Activated CD4-positive, alpha-beta memory T cell treated with anti-CD3 and anti-CD28 coated beads for 36 hours (primary cell): ENCODE measurements at regions not wholly inside any gene's neighbourhood (a gene's known extent, or its start where the extent isn't known, plus 50 kb on each side); places are given as distances from the start of the nearest gene placed in this dataset.

Experiments
- CTCF ChIA-PET: fragments of 350-600 bp; sonication (Branson Sonifier 250); formaldehyde crosslinking; loops from one replicate; lab custom pipeline; 2021; ENCODE audit warnings: antibody characterized with exemption, inconsistent platforms; lab: Charles Lee
- POLR2A ChIA-PET: fragments of 350-600 bp; sonication (Branson Sonifier 250); formaldehyde crosslinking; loops from one replicate; lab custom pipeline; 2021; ENCODE audit warnings: antibody characterized with exemption; lab: Charles Lee
- DNase-seq: peaks from one replicate; pipeline ENCODE4 v3.0.0-alpha.2; 2020
- H3K27ac Mint-ChIP-seq: one replicate; pipeline ENCODE4 v1.8.0; 2021; ENCODE audit warnings: mixed read lengths
- H3K27me3 Mint-ChIP-seq: one replicate; pipeline ENCODE4 v1.8.0; 2021; ENCODE audit warnings: mixed read lengths
- H3K36me3 Mint-ChIP-seq: one replicate; pipeline ENCODE4 v1.8.0; 2021; ENCODE audit warnings: mixed read lengths
- H3K4me1 Mint-ChIP-seq: one replicate; pipeline ENCODE4 v1.8.0; 2021; ENCODE audit warnings: low read depth, mixed read lengths
- H3K4me3 Mint-ChIP-seq: one replicate; pipeline ENCODE4 v1.8.0; 2021; ENCODE audit warnings: mild to moderate bottlenecking, mixed read lengths
- H3K9me3 Mint-ChIP-seq: one replicate; pipeline ENCODE4 v1.8.0; 2021; ENCODE audit warnings: mixed read lengths
- intact Hi-C: fragments of 100-400 bp; cut with micrococcal nuclease; formaldehyde crosslinking; loops from one replicate; pipeline ENCODE4 v1.15.1; 2023

GRCh38 chr2:180630756-180631155 is 349.6 kb upstream of the UBE2E3 start:
- POLR2A ChIA-PET, result no interaction called here
- Mint-ChIP-seq H3K9me3 (no peaks in the 10 kb centered on the region), H3K27ac (no peak overlapping the region), H3K4me1 (no peaks in the 10 kb centered on the region), H3K4me3 (no peak overlapping the region), H3K36me3 (no peaks in the 10 kb centered on the region), H3K27me3 (no peaks in the 10 kb centered on the region)
- intact Hi-C loops, result no loop called here
- no peak for DNase-seq
- CTCF ChIA-PET, result no interaction called here

- H3K9me3 Mint-ChIP-seq, result peaks cover 2% of the 10 kb centered on the region
- no peak for DNase-seq
- H3K4me3 Mint-ChIP-seq, result no peak overlapping the region
- no peak overlapping the region for H3K27ac Mint-ChIP-seq
- ChIA-PET POLR2A (no interaction called here), CTCF (no interaction called here)
- no peaks in the 10 kb centered on the region for H3K36me3 Mint-ChIP-seq
- no peaks in the 10 kb centered on the region for H3K4me1 Mint-ChIP-seq
- intact Hi-C loops, result no loop called here
- peaks cover 1% of the 10 kb centered on the region for H3K27me3 Mint-ChIP-seq
These were observed 355.2 kb upstream of the UBE2E3 start for GRCh38 chr2:180625006-180625844.

- ChIA-PET CTCF (no interaction called here), POLR2A (no interaction called here)
- H3K27ac Mint-ChIP-seq, result no peak overlapping the region
- no peaks in the 10 kb centered on the region for H3K4me1 Mint-ChIP-seq
- intact Hi-C loops, result no loop called here
- H3K36me3 Mint-ChIP-seq, result no peaks in the 10 kb centered on the region
- no peak overlapping the region for H3K4me3 Mint-ChIP-seq
- peaks cover 2% of the 10 kb centered on the region for H3K9me3 Mint-ChIP-seq
- no peak for DNase-seq
- peaks cover 1% of the 10 kb centered on the region for H3K27me3 Mint-ChIP-seq
These were observed 358.2 kb upstream of the UBE2E3 start for GRCh38 chr2:180621941-180622918.

GRCh38 chr2:180621366-180621765 is 359.0 kb upstream of the UBE2E3 start:
- intact Hi-C loops, result no loop called here
- POLR2A ChIA-PET, result no interaction called here
- peaks cover 2% of the 10 kb centered on the region for H3K9me3 Mint-ChIP-seq
- peaks cover 1% of the 10 kb centered on the region for H3K27me3 Mint-ChIP-seq
- DNase-seq, result no peak
- no peak overlapping the region for H3K4me3 Mint-ChIP-seq
- H3K27ac Mint-ChIP-seq, result no peak overlapping the region
- H3K36me3 Mint-ChIP-seq, result no peaks in the 10 kb centered on the region
- CTCF ChIA-PET, result no interaction called here
- H3K4me1 Mint-ChIP-seq, result no peaks in the 10 kb centered on the region

GRCh38 chr2:180618570-180618969 is 361.8 kb upstream of the UBE2E3 start:
- Mint-ChIP-seq H3K4me1 (no peaks in the 10 kb centered on the region), H3K9me3 (peaks cover 2% of the 10 kb centered on the region), H3K27ac (no peak overlapping the region), H3K36me3 (no peaks in the 10 kb centered on the region), H3K27me3 (no peaks in the 10 kb centered on the region), H3K4me3 (no peak overlapping the region)
- ChIA-PET POLR2A (no interaction called here), CTCF (no interaction called here)
- intact Hi-C loops, result no loop called here
- DNase-seq, result no peak

GRCh38 chr2:180614776-180615175 is 365.6 kb upstream of the UBE2E3 start:
- Mint-ChIP-seq H3K27me3 (no peaks in the 10 kb centered on the region), H3K9me3 (no peaks in the 10 kb centered on the region), H3K36me3 (no peaks in the 10 kb centered on the region), H3K4me1 (no peaks in the 10 kb centered on the region), H3K4me3 (no peak overlapping the region), H3K27ac (no peak overlapping the region)
- POLR2A ChIA-PET, result no interaction called here
- DNase-seq, result no peak
- CTCF ChIA-PET, result no interaction called here
- intact Hi-C loops, result no loop called here

GRCh38 chr2:180609626-180610340 is 370.6 kb upstream of the UBE2E3 start:
- Mint-ChIP-seq H3K36me3 (no peaks in the 10 kb centered on the region), H3K27ac (no peak overlapping the region), H3K27me3 (no peaks in the 10 kb centered on the region), H3K4me3 (no peak overlapping the region), H3K4me1 (no peaks in the 10 kb centered on the region), H3K9me3 (no peaks in the 10 kb centered on the region)
- DNase-seq, result no peak
- CTCF ChIA-PET, result interaction anchor here (0.6 kb wide), 1 partner anchor 179 kb away, joined by 4 read pairs; no protein-coding TSS in a partner anchor
- POLR2A ChIA-PET, result no interaction called here
- intact Hi-C loops, result no loop called here

- no peaks in the 10 kb centered on the region for H3K4me1 Mint-ChIP-seq
- POLR2A ChIA-PET, result no interaction called here
- no peaks in the 10 kb centered on the region for H3K36me3 Mint-ChIP-seq
- CTCF ChIA-PET, result interaction anchor here (1.0 to 1.3 kb wide), 2 partner anchors 451 to 482 kb away, joined by 3 read pairs; no protein-coding TSS in a partner anchor
- H3K27me3 Mint-ChIP-seq, result no peaks in the 10 kb centered on the region
- no peak overlapping the region for H3K4me3 Mint-ChIP-seq
- intact Hi-C loops, result no loop called here
- no peak for DNase-seq
- H3K9me3 Mint-ChIP-seq, result no peaks in the 10 kb centered on the region
- H3K27ac Mint-ChIP-seq, result no peak overlapping the region
These were observed 372.8 kb upstream of the UBE2E3 start for GRCh38 chr2:180607514-180608049.

GRCh38 chr2:180604077-180604476 is 376.3 kb upstream of the UBE2E3 start:
- no peaks in the 10 kb centered on the region for H3K36me3 Mint-ChIP-seq
- H3K9me3 Mint-ChIP-seq, result no peaks in the 10 kb centered on the region
- ChIA-PET CTCF (interaction anchor here (1.0 kb wide), 1 partner anchor 455 kb away, joined by 3 read pairs; no protein-coding TSS in a partner anchor), POLR2A (no interaction called here)
- H3K27me3 Mint-ChIP-seq, result no peaks in the 10 kb centered on the region
- intact Hi-C loops, result no loop called here
- H3K4me1 Mint-ChIP-seq, result no peaks in the 10 kb centered on the region
- H3K27ac Mint-ChIP-seq, result no peak overlapping the region
- no peak overlapping the region for H3K4me3 Mint-ChIP-seq
- DNase-seq, result no peak

- Mint-ChIP-seq H3K27ac (no peak overlapping the region), H3K4me3 (no peak overlapping the region), H3K9me3 (peaks cover 3% of the 10 kb centered on the region), H3K27me3 (no peaks in the 10 kb centered on the region), H3K36me3 (no peaks in the 10 kb centered on the region), H3K4me1 (no peaks in the 10 kb centered on the region)
- ChIA-PET CTCF (interaction anchor here (1.0 kb wide), 1 partner anchor 458 kb away, joined by 3 read pairs; no protein-coding TSS in a partner anchor), POLR2A (no interaction called here)
- intact Hi-C loops, result no loop called here
- DNase-seq, result no peak
These were observed 379.4 kb upstream of the UBE2E3 start for GRCh38 chr2:180601016-180601415.

- H3K27me3 Mint-ChIP-seq, result no peaks in the 10 kb centered on the region
- CTCF ChIA-PET, result no interaction called here
- H3K27ac Mint-ChIP-seq, result no peak overlapping the region
- no peak for DNase-seq
- H3K4me1 Mint-ChIP-seq, result no peaks in the 10 kb centered on the region
- no peak overlapping the region for H3K4me3 Mint-ChIP-seq
- H3K36me3 Mint-ChIP-seq, result no peaks in the 10 kb centered on the region
- intact Hi-C loops, result no loop called here
- H3K9me3 Mint-ChIP-seq, result peaks cover 4% of the 10 kb centered on the region
- POLR2A ChIA-PET, result no interaction called here
These were observed 380.6 kb upstream of the UBE2E3 start for GRCh38 chr2:180599804-180600203.
